HCT116 (cell line): ENCODE measurements at regions not wholly inside any gene's neighbourhood (a gene's known extent, or its start where the extent isn't known, plus 50 kb on each side); places are given as distances from the start of the nearest gene placed in this dataset.

Experiments used
- ATAC-seq: fragments of 200-7000 bp; cut with Tn5 transposase; 2 replicates; pipeline ENCODE4 v1.9.1; 2020; ENCODE audit warnings: mild to moderate bottlenecking, moderate library complexity
- BruUV-seq: library from RNA; stranded (reverse); fragments of 400-500 nt; replicated peaks from 2 replicates; lab custom pipeline; 2021; lab: Mats Ljungman, UMichigan
- CTCF ChIA-PET: fragments of 300-600 bp; sonication (Branson Sonifier 250); formaldehyde crosslinking; loops from one replicate; lab custom pipeline; 2021; ENCODE audit warnings: antibody characterized with exemption; lab: Charles Lee
- POLR2A ChIA-PET: fragments of 300-600, 350-600 bp; sonication (Branson Sonifier 250); formaldehyde crosslinking; loops from one replicate; lab custom pipeline; 2021; ENCODE audit warnings: antibody characterized with exemption; lab: Charles Lee
- RAD21 ChIA-PET, 2 experiments: fragments of 300-600 bp; sonication (Branson Sonifier 250); formaldehyde crosslinking; loops; one replicate each; lab custom pipeline; 2023; ENCODE audit warnings: low total read pairs in 2 of 2; ENCODE audit not compliant: uncharacterized antibody in 2 of 2, unreplicated experiment in 2 of 2, low non-redundant PET in 1 of 2; lab: Charles Lee
- DNase-seq: peaks from one replicate; pipeline ENCODE4 v3.0.0-alpha.2; 2010; ENCODE audit warnings: low read depth, low spot score
- H2AFZ ChIP-seq: fragments of 200-600 bp; shearing (Covaris generic), sonication (generic); 2 replicates; pipeline ENCODE4 v1.6.1; 2017; ENCODE audit warnings: low read depth, mixed run types, mixed read lengths, antibody characterized with exemption, low read length; ENCODE audit not compliant: poor library complexity, severe bottlenecking
- H3K27ac ChIP-seq: 2 replicates; pipeline ENCODE4 v1.5.1; 2012; ENCODE audit warnings: low read depth, low read length
- H3K27me3 ChIP-seq: fragments of 200-600 bp; sonication (generic); 2 replicates; pipeline ENCODE4 v1.6.1; 2016; ENCODE audit warnings: mixed run types, low read length, mixed read lengths; ENCODE audit not compliant: insufficient read depth
- H3K36me3 ChIP-seq, 2 experiments: fragments of 200-500 bp in 1 of 2; fragments of 200-600 bp in 1 of 2; sonication (Bioruptor generic) in 1 of 2; sonication (generic) in 1 of 2; 2 replicates each; pipeline versions ENCODE4 v1.5.1 to v1.6.1; 2014 to 2016; ENCODE audit warnings: low read length in 2 of 2, inconsistent platforms in 1 of 2, mixed read lengths in 1 of 2, mixed run types in 1 of 2; ENCODE audit not compliant: insufficient read depth in 2 of 2, control insufficient read depth in 1 of 2
- H3K4me1 ChIP-seq, 2 experiments: fragments of 200-600 bp in 1 of 2; sonication (generic) in 1 of 2; 2 replicates each; pipeline versions ENCODE4 v1.5.1 to v1.6.1; 2012 to 2017; ENCODE audit warnings: low read length in 2 of 2, inconsistent platforms in 1 of 2, mild to moderate bottlenecking in 1 of 2, mixed read lengths in 1 of 2, mixed run types in 1 of 2, moderate library complexity in 1 of 2; ENCODE audit not compliant: insufficient read depth in 2 of 2, control insufficient read depth in 1 of 2
- H3K4me2 ChIP-seq: fragments of 200-600 bp; sonication (generic); 2 replicates; pipeline ENCODE4 v1.6.1; 2017; ENCODE audit warnings: mixed run types, low read length, mixed read lengths
- H3K4me3 ChIP-seq, 2 experiments: fragments of 200-600 bp in 1 of 2; sonication (generic) in 1 of 2; replicated peaks in 1 of 2; 2 replicates each; pipeline ENCODE4 v1.5.1; 2011 to 2016; ENCODE audit warnings: low read length in 2 of 2, control low read depth in 1 of 2, low read depth in 1 of 2, mild to moderate bottlenecking in 1 of 2, mixed read lengths in 1 of 2, mixed run types in 1 of 2
- H3K79me2 ChIP-seq: fragments of 200-600 bp; sonication (generic); 2 replicates; pipeline ENCODE4 v1.6.1; 2017; ENCODE audit warnings: mild to moderate bottlenecking, mixed run types, low read length, moderate library complexity, mixed read lengths; ENCODE audit not compliant: insufficient read depth
- H3K9ac ChIP-seq: fragments of 200-600 bp; sonication (generic); 2 replicates; pipeline ENCODE4 v1.6.1; 2016; ENCODE audit warnings: low read length, mixed read lengths
- H3K9me2 ChIP-seq: fragments of 200-600 bp; sonication (generic), shearing (Covaris generic); 2 replicates; pipeline ENCODE4 v1.6.1; 2017; ENCODE audit warnings: mixed run types, mild to moderate bottlenecking, moderate library complexity; ENCODE audit not compliant: insufficient read depth
- H3K9me3 ChIP-seq, 2 experiments: fragments of 200-500 bp in 1 of 2; fragments of 200-600 bp in 1 of 2; sonication (Bioruptor generic) in 1 of 2; sonication (generic) in 1 of 2; 2 replicates each; pipeline ENCODE4 v1.6.1; 2014 to 2017; ENCODE audit warnings: low read length in 2 of 2, mixed read lengths in 2 of 2, inconsistent platforms in 1 of 2, low read depth in 1 of 2, mild to moderate bottlenecking in 1 of 2, mixed run types in 1 of 2, moderate library complexity in 1 of 2; ENCODE audit not compliant: control insufficient read depth in 1 of 2, insufficient read depth in 1 of 2
- H4K20me1 ChIP-seq: fragments of 200-600 bp; sonication (generic), shearing (Covaris generic); 2 replicates; pipeline ENCODE4 v1.6.1; 2017; ENCODE audit warnings: mixed run types, mild to moderate bottlenecking, moderate library complexity; ENCODE audit not compliant: insufficient read depth
- CBX3 ChIP-seq: IDR thresholded peaks from 2 replicates; pipeline ENCODE4 v1.6.1; 2012; ENCODE audit warnings: low read depth
- EGR1 ChIP-seq: IDR thresholded peaks from 2 replicates; pipeline ENCODE4 v1.6.1; 2012; ENCODE audit warnings: low read depth
- ELF1 ChIP-seq: IDR thresholded peaks from 2 replicates; pipeline ENCODE4 v1.6.1; 2012; ENCODE audit warnings: low read depth, borderline replicate concordance
- EZH2 ChIP-seq: fragments of 200-600 bp; sonication (generic); IDR thresholded peaks from 2 replicates; pipeline ENCODE4 v1.6.1; 2017; ENCODE audit warnings: antibody characterized with exemption, mixed run types
- EZH2phosphoT487 ChIP-seq: fragments of 200-600 bp; IDR thresholded peaks from 2 replicates; pipeline ENCODE4 v1.6.1; 2018; ENCODE audit warnings: antibody characterized with exemption, borderline replicate concordance
- JUND ChIP-seq: IDR thresholded peaks from 2 replicates; pipeline ENCODE4 v1.6.1; 2012
- POLR2A ChIP-seq: IDR thresholded peaks from 2 replicates; pipeline ENCODE4 v1.7.0; 2011; ENCODE audit warnings: borderline replicate concordance; ENCODE audit not compliant: insufficient read depth, insufficient read length; ENCODE audit errors: extremely low read depth
- POLR2AphosphoS5 ChIP-seq: IDR thresholded peaks from 2 replicates; pipeline ENCODE4 v1.6.1; 2011; ENCODE audit warnings: mild to moderate bottlenecking, low read depth, low read length, moderate library complexity
- RAD21 ChIP-seq: IDR thresholded peaks from 2 replicates; pipeline ENCODE4 v1.6.1; 2012; ENCODE audit warnings: low read depth, mild to moderate bottlenecking
- SIN3A ChIP-seq: IDR thresholded peaks from 2 replicates; pipeline ENCODE4 v1.6.1; 2012; ENCODE audit warnings: low read depth
- TCF7L2 ChIP-seq: IDR thresholded peaks from 2 replicates; pipeline ENCODE4 v1.7.0; 2011; ENCODE audit warnings: borderline replicate concordance, inconsistent platforms; ENCODE audit not compliant: insufficient read depth, insufficient read length; ENCODE audit errors: extremely low read depth
- YY1 ChIP-seq: IDR thresholded peaks from 2 replicates; pipeline ENCODE4 v1.6.1; 2011; ENCODE audit warnings: low read length, low read depth, moderate library complexity, mild to moderate bottlenecking; ENCODE audit not compliant: insufficient replicate concordance; ENCODE audit errors: extremely low read depth
- ZFX ChIP-seq: fragments of 450-650 bp; IDR thresholded peaks from 2 replicates; pipeline ENCODE4 v1.6.1; 2017
- intact Hi-C: fragments of 100-400 bp; cut with micrococcal nuclease; formaldehyde crosslinking; loops from 2 replicates; pipeline ENCODE4 v1.10.0; 2022
- TF ChIP-seq, protein P1 (sequence below): IDR thresholded peaks from 2 replicates; pipeline ENCODE4 v1.6.1; 2012
- TF ChIP-seq, protein P2 (sequence below): IDR thresholded peaks from 2 replicates; pipeline ENCODE4 v1.6.1; 2012; ENCODE audit warnings: low read depth
- TF ChIP-seq, protein P3 (sequence below), 3 experiments: fragments of 200-600 bp in 1 of 3; sonication (generic) in 1 of 3; IDR thresholded peaks in 2 of 3; conservative IDR thresholded peaks in 1 of 3; 2 replicates each; pipeline ENCODE4 v1.5.1; 2012 to 2017; ENCODE audit warnings: low read depth in 2 of 3, low read length in 2 of 3, antibody characterized with exemption in 1 of 3, borderline replicate concordance in 1 of 3, control low read depth in 1 of 3, mild to moderate bottlenecking in 1 of 3, mixed read lengths in 1 of 3, mixed run types in 1 of 3, moderate library complexity in 1 of 3; ENCODE audit not compliant: insufficient read depth in 1 of 3

DNA sequence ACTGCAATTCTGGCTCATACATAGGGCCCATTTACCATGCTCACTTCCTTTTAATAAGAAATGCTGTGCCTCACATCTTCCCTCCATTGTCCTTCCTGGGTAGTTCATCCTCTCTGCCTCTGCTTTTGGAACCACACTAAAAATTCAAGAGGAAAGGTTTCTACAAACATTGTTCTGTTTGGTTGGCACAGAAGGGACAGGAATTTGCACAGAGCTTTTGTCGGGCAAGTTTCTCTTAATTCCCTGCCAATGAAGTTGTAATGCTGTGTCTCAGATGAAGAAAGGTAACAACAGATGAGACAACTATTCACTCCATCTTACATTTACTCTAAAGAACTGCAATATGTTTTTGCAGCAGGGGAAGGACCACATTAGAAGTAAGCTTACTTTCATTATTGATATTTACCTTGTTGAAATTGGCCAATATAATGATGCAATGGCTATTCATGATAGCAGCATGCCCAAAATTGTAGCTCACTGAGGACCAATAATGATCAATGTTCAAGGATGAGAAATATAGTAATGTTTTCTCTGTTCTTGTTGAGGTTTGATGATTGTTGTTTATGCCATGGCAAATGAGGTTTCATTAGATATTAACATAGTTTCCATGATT lies 82.5 kb upstream of the HMHB1 start:
- H3K79me2 ChIP-seq = no peaks in the 10 kb centered on the region
- H3K27me3 ChIP-seq = no peaks in the 10 kb centered on the region
- H3K27ac ChIP-seq = no peak overlapping the region
- no peak overlapping the region for H3K4me3 ChIP-seq
- DNase-seq (no peak), ATAC-seq (no peak)
- no peaks in the 10 kb centered on the region for H3K9me2 ChIP-seq
- ChIA-PET RAD21 (no interaction called here), CTCF (no interaction called here), POLR2A (no interaction called here)
- BruUV-seq = no TSS peak
- H4K20me1 ChIP-seq = no peaks in the 10 kb centered on the region
- no peaks in the 10 kb centered on the region for H3K9me3 ChIP-seq
- H3K4me1 ChIP-seq = no peaks in the 10 kb centered on the region
- H2AFZ ChIP-seq = no peak overlapping the region
- H3K9ac ChIP-seq = no peak overlapping the region
- H3K36me3 ChIP-seq = no peaks in the 10 kb centered on the region
- TF ChIP-seq, protein P1, sequence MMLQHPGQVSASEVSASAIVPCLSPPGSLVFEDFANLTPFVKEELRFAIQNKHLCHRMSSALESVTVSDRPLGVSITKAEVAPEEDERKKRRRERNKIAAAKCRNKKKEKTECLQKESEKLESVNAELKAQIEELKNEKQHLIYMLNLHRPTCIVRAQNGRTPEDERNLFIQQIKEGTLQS = no peak
- no peak for TF ChIP-seq EGR1
- no peak for TF ChIP-seq SIN3A
- TF ChIP-seq RAD21 = no peak
- no peak for TF ChIP-seq JUND
- TF ChIP-seq EZH2 = no peak
- TF ChIP-seq, protein P2, sequence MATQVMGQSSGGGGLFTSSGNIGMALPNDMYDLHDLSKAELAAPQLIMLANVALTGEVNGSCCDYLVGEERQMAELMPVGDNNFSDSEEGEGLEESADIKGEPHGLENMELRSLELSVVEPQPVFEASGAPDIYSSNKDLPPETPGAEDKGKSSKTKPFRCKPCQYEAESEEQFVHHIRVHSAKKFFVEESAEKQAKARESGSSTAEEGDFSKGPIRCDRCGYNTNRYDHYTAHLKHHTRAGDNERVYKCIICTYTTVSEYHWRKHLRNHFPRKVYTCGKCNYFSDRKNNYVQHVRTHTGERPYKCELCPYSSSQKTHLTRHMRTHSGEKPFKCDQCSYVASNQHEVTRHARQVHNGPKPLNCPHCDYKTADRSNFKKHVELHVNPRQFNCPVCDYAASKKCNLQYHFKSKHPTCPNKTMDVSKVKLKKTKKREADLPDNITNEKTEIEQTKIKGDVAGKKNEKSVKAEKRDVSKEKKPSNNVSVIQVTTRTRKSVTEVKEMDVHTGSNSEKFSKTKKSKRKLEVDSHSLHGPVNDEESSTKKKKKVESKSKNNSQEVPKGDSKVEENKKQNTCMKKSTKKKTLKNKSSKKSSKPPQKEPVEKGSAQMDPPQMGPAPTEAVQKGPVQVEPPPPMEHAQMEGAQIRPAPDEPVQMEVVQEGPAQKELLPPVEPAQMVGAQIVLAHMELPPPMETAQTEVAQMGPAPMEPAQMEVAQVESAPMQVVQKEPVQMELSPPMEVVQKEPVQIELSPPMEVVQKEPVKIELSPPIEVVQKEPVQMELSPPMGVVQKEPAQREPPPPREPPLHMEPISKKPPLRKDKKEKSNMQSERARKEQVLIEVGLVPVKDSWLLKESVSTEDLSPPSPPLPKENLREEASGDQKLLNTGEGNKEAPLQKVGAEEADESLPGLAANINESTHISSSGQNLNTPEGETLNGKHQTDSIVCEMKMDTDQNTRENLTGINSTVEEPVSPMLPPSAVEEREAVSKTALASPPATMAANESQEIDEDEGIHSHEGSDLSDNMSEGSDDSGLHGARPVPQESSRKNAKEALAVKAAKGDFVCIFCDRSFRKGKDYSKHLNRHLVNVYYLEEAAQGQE = no peak
- no peak for TF ChIP-seq POLR2A
- TF ChIP-seq, protein P3, sequence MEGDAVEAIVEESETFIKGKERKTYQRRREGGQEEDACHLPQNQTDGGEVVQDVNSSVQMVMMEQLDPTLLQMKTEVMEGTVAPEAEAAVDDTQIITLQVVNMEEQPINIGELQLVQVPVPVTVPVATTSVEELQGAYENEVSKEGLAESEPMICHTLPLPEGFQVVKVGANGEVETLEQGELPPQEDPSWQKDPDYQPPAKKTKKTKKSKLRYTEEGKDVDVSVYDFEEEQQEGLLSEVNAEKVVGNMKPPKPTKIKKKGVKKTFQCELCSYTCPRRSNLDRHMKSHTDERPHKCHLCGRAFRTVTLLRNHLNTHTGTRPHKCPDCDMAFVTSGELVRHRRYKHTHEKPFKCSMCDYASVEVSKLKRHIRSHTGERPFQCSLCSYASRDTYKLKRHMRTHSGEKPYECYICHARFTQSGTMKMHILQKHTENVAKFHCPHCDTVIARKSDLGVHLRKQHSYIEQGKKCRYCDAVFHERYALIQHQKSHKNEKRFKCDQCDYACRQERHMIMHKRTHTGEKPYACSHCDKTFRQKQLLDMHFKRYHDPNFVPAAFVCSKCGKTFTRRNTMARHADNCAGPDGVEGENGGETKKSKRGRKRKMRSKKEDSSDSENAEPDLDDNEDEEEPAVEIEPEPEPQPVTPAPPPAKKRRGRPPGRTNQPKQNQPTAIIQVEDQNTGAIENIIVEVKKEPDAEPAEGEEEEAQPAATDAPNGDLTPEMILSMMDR (IDR thresholded peaks at IDR 0.05 in 2 of 3, conservative IDR thresholded peaks at IDR 0.05 in 1 of 3; ENCODE audit: borderline replicate concordance in 1 of 3, insufficient read depth in 1 of 3, low read depth in 2 of 3, low read length in 2 of 3) = no peak
- no peak for TF ChIP-seq POLR2AphosphoS5
- TF ChIP-seq CBX3 = no peak
- no peak for TF ChIP-seq ZFX
- no peak for TF ChIP-seq ELF1
- TF ChIP-seq YY1 = no peak
- no peak for TF ChIP-seq EZH2phosphoT487
- no peak for TF ChIP-seq TCF7L2
- no peak overlapping the region for H3K4me2 ChIP-seq
- intact Hi-C loops = no loop called here
